AG09319 (cell line): ENCODE measurements at regions not wholly inside any gene's neighbourhood (a gene's known extent, or its start where the extent isn't known, plus 50 kb on each side); places are given as distances from the start of the nearest gene placed in this dataset.

Source experiments
- DNase-seq: peaks from one replicate; pipeline ENCODE4 v3.0.0-alpha.2; 2010; ENCODE audit warnings: low read depth; ENCODE audit errors: extremely low read depth
- TF ChIP-seq, protein P1 (sequence below): IDR thresholded peaks from 2 replicates; pipeline ENCODE4 v1.5.1; 2011; ENCODE audit warnings: low read depth, mild to moderate bottlenecking, inconsistent platforms, low read length, moderate library complexity

GRCh38 chr16:35713762-35714650 lies 2254.6 kb downstream of the TP53TG3F start:
- no peak for DNase-seq
- TF ChIP-seq, protein P1, sequence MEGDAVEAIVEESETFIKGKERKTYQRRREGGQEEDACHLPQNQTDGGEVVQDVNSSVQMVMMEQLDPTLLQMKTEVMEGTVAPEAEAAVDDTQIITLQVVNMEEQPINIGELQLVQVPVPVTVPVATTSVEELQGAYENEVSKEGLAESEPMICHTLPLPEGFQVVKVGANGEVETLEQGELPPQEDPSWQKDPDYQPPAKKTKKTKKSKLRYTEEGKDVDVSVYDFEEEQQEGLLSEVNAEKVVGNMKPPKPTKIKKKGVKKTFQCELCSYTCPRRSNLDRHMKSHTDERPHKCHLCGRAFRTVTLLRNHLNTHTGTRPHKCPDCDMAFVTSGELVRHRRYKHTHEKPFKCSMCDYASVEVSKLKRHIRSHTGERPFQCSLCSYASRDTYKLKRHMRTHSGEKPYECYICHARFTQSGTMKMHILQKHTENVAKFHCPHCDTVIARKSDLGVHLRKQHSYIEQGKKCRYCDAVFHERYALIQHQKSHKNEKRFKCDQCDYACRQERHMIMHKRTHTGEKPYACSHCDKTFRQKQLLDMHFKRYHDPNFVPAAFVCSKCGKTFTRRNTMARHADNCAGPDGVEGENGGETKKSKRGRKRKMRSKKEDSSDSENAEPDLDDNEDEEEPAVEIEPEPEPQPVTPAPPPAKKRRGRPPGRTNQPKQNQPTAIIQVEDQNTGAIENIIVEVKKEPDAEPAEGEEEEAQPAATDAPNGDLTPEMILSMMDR = no peak

- DNase-seq = no peak
- TF ChIP-seq, protein P1 = no peak
Measured at GRCh38 chr16:35714665-35715064, 2255.3 kb downstream of the TP53TG3F start.

DNA sequence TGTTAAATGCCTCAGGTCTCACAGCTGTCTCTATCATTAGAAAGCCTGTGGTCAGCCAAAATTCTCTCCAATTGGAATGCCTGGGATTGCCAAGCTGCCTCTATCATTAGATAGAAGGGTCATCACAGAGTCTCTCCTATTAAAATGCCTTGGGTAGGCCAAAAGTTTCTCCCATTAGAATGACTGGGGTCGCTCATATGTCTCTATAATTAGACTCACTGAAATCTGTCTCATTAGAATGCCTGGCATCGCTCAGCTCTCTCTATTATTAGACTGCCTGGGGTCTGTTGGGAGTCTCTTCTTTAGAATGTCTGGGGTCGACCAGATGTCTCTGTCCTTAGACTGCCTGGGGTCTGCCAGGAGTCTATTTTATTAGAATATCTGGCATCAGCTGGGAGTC lies 2265.1 kb downstream of the TP53TG3F start:
- no peak for DNase-seq
- TF ChIP-seq, protein P1 = no peak

GRCh38 chr16:35725949-35726348 lies 2266.5 kb downstream of the TP53TG3F start:
- TF ChIP-seq, protein P1 = no peak
- DNase-seq = no peak

DNA sequence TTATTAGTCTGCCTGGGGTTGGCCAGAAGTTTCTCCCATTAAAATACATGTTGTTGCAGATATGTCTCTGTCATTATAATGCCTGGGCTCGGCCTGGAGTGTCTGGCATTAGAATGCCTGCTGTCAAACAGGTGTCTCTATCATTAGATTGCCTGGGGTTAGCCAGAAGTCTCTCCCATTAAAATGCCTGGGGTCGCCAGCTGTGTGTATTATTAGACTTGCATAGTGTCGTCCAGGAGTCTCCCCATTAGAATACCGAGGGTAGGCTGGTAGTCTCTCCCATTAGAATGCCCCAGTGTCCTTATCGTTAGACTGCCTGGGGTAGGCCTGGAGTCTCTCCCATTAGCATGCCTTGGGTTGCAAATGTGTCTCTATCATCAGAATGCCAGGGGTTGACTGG lies 2270.8 kb downstream of the TP53TG3F start:
- DNase-seq = no peak
- TF ChIP-seq, protein P1 = no peak

- DNase-seq = no peak
- TF ChIP-seq, protein P1 = no peak
Measured at GRCh38 chr16:35731341-35732040, 2272.1 kb downstream of the TP53TG3F start.
